HepG2 (cell line): ENCODE measurements at regions not wholly inside any gene's neighbourhood (a gene's known extent, or its start where the extent isn't known, plus 50 kb on each side); places are given as distances from the start of the nearest gene placed in this dataset.
A peak's percentile ranks its signal among the peaks of the same experiment; 100 is the strongest.

ENCODE experiments used
- ATAC-seq: fragments of 200-7000 bp; cut with Tn5 transposase; 3 replicates; pipeline ENCODE4 v1.9.1; 2020; ENCODE audit warnings: mild to moderate bottlenecking, moderate library complexity
- BruUV-seq: library from RNA; stranded (reverse); fragments of 400-500 nt; replicated peaks from 2 replicates; lab custom pipeline; 2021; lab: Mats Ljungman, UMichigan
- CTCF ChIA-PET: fragments of 300-600 bp; formaldehyde crosslinking; extraction: SDS; loops from one replicate; lab custom pipeline; 2021; ENCODE audit warnings: low total read pairs, inconsistent platforms, low intra/inter-chr PET ratio; lab: Yijun Ruan, JAX
- POLR2A ChIA-PET: fragments of 350-600 bp; sonication (Branson Sonifier 250); formaldehyde crosslinking; loops from one replicate; lab custom pipeline; 2020; ENCODE audit warnings: antibody characterized with exemption, inconsistent platforms; lab: Yijun Ruan, JAX
- DNase-seq: peaks from one replicate; pipeline ENCODE4 v3.0.0-alpha.2; 2015; ENCODE audit warnings: low spot score
- FAIRE-seq: peaks from 3 replicates; lab custom pipeline; 2011; peaks lifted over from hg19 to GRCh38; lab: Jason Lieb, UNC
- H2AFZ ChIP-seq: one replicate; pipeline ENCODE4 v1.6.1; 2011; ENCODE audit warnings: low read length, inconsistent platforms
- H3K27ac ChIP-seq: fragments of 300-600 bp; 3 replicates; pipeline ENCODE4 v1.8.0; 2011; ENCODE audit warnings: mixed run types, mild to moderate bottlenecking, mixed read lengths, low read length, inconsistent platforms; ENCODE audit not compliant: insufficient read depth; ENCODE audit errors: extremely low read length
- H3K27me3 ChIP-seq, 2 experiments: fragments of 200-600 bp in 1 of 2; 2 replicates in 1 of 2; 3 replicates in 1 of 2; pipeline versions ENCODE4 v1.6.0 to v1.8.0; 2011; ENCODE audit warnings: low read length in 2 of 2, mild to moderate bottlenecking in 2 of 2, moderate library complexity in 2 of 2, inconsistent platforms in 1 of 2; ENCODE audit not compliant: insufficient read depth in 2 of 2, control insufficient read depth in 1 of 2
- H3K36me3 ChIP-seq, 2 experiments: fragments of 200-600 bp in 1 of 2; replicated peaks in 1 of 2; 2 replicates in 1 of 2; 3 replicates in 1 of 2; pipeline versions ENCODE4 v1.5.1 to v1.8.0; 2011; ENCODE audit warnings: low read length in 2 of 2, inconsistent platforms in 1 of 2; ENCODE audit not compliant: insufficient read depth in 2 of 2, control insufficient read depth in 1 of 2
- H3K4me1 ChIP-seq: 2 replicates; pipeline ENCODE4 v1.5.1; 2012; ENCODE audit warnings: low read length, inconsistent platforms; ENCODE audit not compliant: insufficient read depth
- H3K4me2 ChIP-seq: 2 replicates; pipeline ENCODE4 v1.6.0; 2011; ENCODE audit warnings: low read depth, low read length, inconsistent platforms
- H3K4me3 ChIP-seq, 3 experiments: fragments of 200-600 bp in 1 of 3; sonication (generic), shearing (Covaris generic) in 1 of 3; replicated peaks in 1 of 3; 2 replicates each; pipeline ENCODE4 v1.5.1; 2011 to 2016; ENCODE audit warnings: low read length in 3 of 3, inconsistent platforms in 2 of 3, low read depth in 2 of 3, mild to moderate bottlenecking in 2 of 3, control low read depth in 1 of 3, mixed read lengths in 1 of 3; ENCODE audit not compliant: insufficient read depth in 1 of 3
- H3K79me2 ChIP-seq: one replicate; pipeline ENCODE4 v1.6.1; 2011; ENCODE audit warnings: low read length, inconsistent platforms; ENCODE audit not compliant: insufficient read depth
- H3K9ac ChIP-seq: 2 replicates; pipeline ENCODE4 v1.6.0; 2011; ENCODE audit warnings: mild to moderate bottlenecking, low read depth, low read length, inconsistent platforms; ENCODE audit not compliant: insufficient read depth
- H3K9me3 ChIP-seq: 2 replicates; pipeline ENCODE4 v1.5.1; 2012; ENCODE audit warnings: mild to moderate bottlenecking, low read length
- H4K20me1 ChIP-seq: 2 replicates; pipeline ENCODE4 v1.6.0; 2011; ENCODE audit warnings: inconsistent platforms, mild to moderate bottlenecking, low read length, moderate library complexity; ENCODE audit not compliant: insufficient read depth
- FOXO4 ChIP-seq: sonication (generic); formaldehyde crosslinking; conservative IDR thresholded peaks from 2 replicates; pipeline ENCODE4 v1.8.1; 2023; ENCODE audit warnings: missing genetic modification reagents
- MLXIP ChIP-seq: sonication (generic); formaldehyde crosslinking; IDR thresholded peaks from 2 replicates; pipeline ENCODE4 v1.9.0; 2021; ENCODE audit warnings: missing genetic modification reagents, borderline replicate concordance
- POLR2G ChIP-seq: fragments of 200-400 bp; formaldehyde crosslinking; IDR thresholded peaks from 2 replicates; pipeline ENCODE4 v1.6.1; 2018; ENCODE audit warnings: mild to moderate bottlenecking, low read depth, low read length, moderate library complexity
- PRDM4 ChIP-seq: sonication (generic); formaldehyde crosslinking; IDR thresholded peaks from 2 replicates; pipeline ENCODE4 v1.9.0; 2021; ENCODE audit warnings: missing genetic modification reagents, borderline replicate concordance
- RBFOX2 ChIP-seq: fragments of 200-400 bp; formaldehyde crosslinking; IDR thresholded peaks from 2 replicates; pipeline ENCODE4 v1.6.1; 2017; ENCODE audit warnings: low read depth, mild to moderate bottlenecking, low read length
- SMAD3 ChIP-seq: sonication (generic); formaldehyde crosslinking; IDR thresholded peaks from 2 replicates; pipeline ENCODE4 v1.4.0; 2020; ENCODE audit warnings: missing genetic modification reagents
- TIGD3 ChIP-seq: sonication (generic); formaldehyde crosslinking; IDR thresholded peaks from 2 replicates; pipeline ENCODE4 v1.5.1; 2020; ENCODE audit warnings: mild to moderate bottlenecking, missing genetic modification reagents, borderline replicate concordance
- ZBTB39 ChIP-seq: sonication (generic); formaldehyde crosslinking; IDR thresholded peaks from 2 replicates; pipeline ENCODE4 v1.5.0; 2020; ENCODE audit warnings: missing genetic modification reagents
- ZNF441 ChIP-seq: sonication (generic); formaldehyde crosslinking; IDR thresholded peaks from 2 replicates; pipeline ENCODE4 v1.7.0; 2021; ENCODE audit warnings: missing genetic modification reagents, borderline replicate concordance
- ZNF484 ChIP-seq: sonication (generic); formaldehyde crosslinking; IDR thresholded peaks from 2 replicates; pipeline ENCODE4 v1.5.1; 2020; ENCODE audit warnings: mild to moderate bottlenecking, low read depth, missing genetic modification reagents, borderline replicate concordance
- ZNF501 ChIP-seq: sonication (generic); formaldehyde crosslinking; IDR thresholded peaks from 2 replicates; pipeline ENCODE4 v1.5.1; 2020; ENCODE audit warnings: mild to moderate bottlenecking, moderate library complexity, missing genetic modification reagents
- ZNF816 ChIP-seq: sonication (generic); formaldehyde crosslinking; IDR thresholded peaks from 2 replicates; pipeline ENCODE4 v1.8.0; 2022; ENCODE audit warnings: missing genetic modification reagents, mild to moderate bottlenecking, borderline replicate concordance
- WGBS: methylation state at CpG from one replicate; pipeline ENCODE4 v1.1.6; 2017; ENCODE audit warnings: low lambda C conversion rate; 5-methylcytosine and 5-hydroxymethylcytosine counted together
- in situ Hi-C: cut with HindIII; loops from 2 replicates; pipeline ENCODE4 v1.10.0; 2017; ENCODE audit warnings: low pct_unique_long_range_greater_than_20kb; ENCODE audit not compliant: extremely low pct_ligation_motif_present
- intact Hi-C: fragments of 100-400 bp; cut with micrococcal nuclease; formaldehyde crosslinking; loops from one replicate; pipeline ENCODE4 v1.10.0; 2022; ENCODE audit not compliant: unreplicated experiment

GRCh38 chr1:149846593-149847466 lies 52.5 kb upstream of the BOLA1 start:
- over 99% methylated on average over 3 of the region's 3 CpGs for whole genome bisulfite sequencing
- ChIA-PET POLR2A (no interaction called here), CTCF (no interaction called here)
- no peak overlapping the region for H3K4me3 ChIP-seq
- H3K4me2 ChIP-seq, result no peak overlapping the region; the same call in 1 of the 2 replicates
- in situ Hi-C loops, result no loop called here
- peaks cover 20% of the 10 kb centered on the region for H4K20me1 ChIP-seq
- ATAC-seq (no peak), DNase-seq (no peak), FAIRE-seq (no peak)
- intact Hi-C loops, result no loop called here
- no TSS peak for BruUV-seq
- peaks cover 65% of the 10 kb centered on the region for H3K79me2 ChIP-seq
- H3K4me1 ChIP-seq, result peaks cover 53% of the 10 kb centered on the region
- no peaks in the 10 kb centered on the region; a peak in 1 of 5 replicates for H3K27me3 ChIP-seq
- no peak overlapping the region for H2AFZ ChIP-seq
- no peak overlapping the region for H3K9ac ChIP-seq
- peaks cover 0 to 1% of the 10 kb centered on the region in 2 experiments; a peak in 1 of 5 replicates for H3K36me3 ChIP-seq
- H3K9me3 ChIP-seq, result no peaks in the 10 kb centered on the region
- H3K27ac ChIP-seq, result peak overlapping the region; percentile 29
- TF ChIP-seq PRDM4, result no peak
- no peak for TF ChIP-seq FOXO4 (CRISPR knock-in tag)
- no peak for TF ChIP-seq ZNF441 (CRISPR knock-in tag)
- no peak for TF ChIP-seq SMAD3 (CRISPR knock-in tag)
- TF ChIP-seq ZNF501 (CRISPR knock-in tag), result no peak
- no peak for TF ChIP-seq MLXIP (CRISPR knock-in tag)
- no peak for TF ChIP-seq ZNF484 (CRISPR knock-in tag)
- no peak for TF ChIP-seq POLR2G
- no peak for TF ChIP-seq ZBTB39 (CRISPR knock-in tag)
- TF ChIP-seq TIGD3 (CRISPR knock-in tag), result no peak
- no peak for TF ChIP-seq ZNF816 (CRISPR knock-in tag)
- 0 out of 2 replicates have a peak, but pooled peaks have one; percentile 27 for TF ChIP-seq RBFOX2
